ENCODE measurements at regions not wholly inside any gene's neighbourhood (a gene's known extent, or its start where the extent isn't known, plus 50 kb on each side); places are given as distances from the start of the nearest gene placed in this dataset.

DNA sequence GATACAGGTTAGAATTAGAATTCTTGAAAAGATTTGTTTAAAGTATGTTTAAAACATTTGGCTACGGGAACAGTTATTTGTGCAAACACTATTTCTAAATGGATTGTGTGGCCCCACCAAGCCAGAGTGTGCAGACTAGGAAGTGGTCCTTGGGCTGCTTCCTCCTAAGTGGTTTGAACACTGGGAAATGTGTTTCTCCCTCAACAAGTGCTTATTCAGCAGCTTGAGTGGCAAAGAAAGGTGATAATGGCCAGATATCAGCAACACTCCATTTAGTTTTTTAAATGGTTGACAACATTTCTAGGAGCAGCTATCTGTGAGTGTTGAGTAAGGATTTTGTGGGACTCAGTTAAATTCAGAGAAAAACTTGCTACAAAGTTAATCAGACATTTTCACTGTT lies 141.4 kb upstream of the LNX1 start:
- TF ChIP-seq POLR2A (IDR thresholded peaks at IDR 0.05; ENCODE audit: low read length), result no peak
- TF ChIP-seq GATA1 (IDR thresholded peaks at IDR 0.05; ENCODE audit: low read depth, low read length), result no peak

Data from erythroblast (primary cell).